SK-N-MC (cell line): ENCODE measurements at regions not wholly inside any gene's neighbourhood (a gene's known extent, or its start where the extent isn't known, plus 50 kb on each side); places are given as distances from the start of the nearest gene placed in this dataset.

Experiments used
- DNase-seq: peaks from one replicate; pipeline ENCODE4 v3.0.0-alpha.2; 2011; ENCODE audit warnings: low read depth, low spot score
- H3K27ac ChIP-seq: fragments of 200-600 bp; sonication (generic); 2 replicates; pipeline ENCODE4 v1.5.1; 2016; ENCODE audit warnings: mixed run types
- H3K36me3 ChIP-seq: fragments of 200-600 bp; sonication (generic); 2 replicates; pipeline ENCODE4 v1.6.1; 2017; ENCODE audit warnings: antibody characterized with exemption, low read length, mixed read lengths; ENCODE audit not compliant: insufficient read depth
- H3K4me3 ChIP-seq: fragments of 200-600 bp; sonication (generic); 2 replicates; pipeline ENCODE4 v1.5.1; 2016
- H3K9ac ChIP-seq: fragments of 200-600 bp; sonication (generic); 2 replicates; pipeline ENCODE4 v1.8.0; 2017; ENCODE audit warnings: mixed run types, mixed read lengths; ENCODE audit not compliant: insufficient read length
- H3K9me3 ChIP-seq: fragments of 200-600 bp; sonication (generic); 2 replicates; pipeline ENCODE4 v1.6.1; 2017; ENCODE audit warnings: low read depth, mild to moderate bottlenecking, antibody characterized with exemption, low read length, moderate library complexity, mixed read lengths
- EZH2 ChIP-seq: fragments of 200-600 bp; sonication (generic); IDR thresholded peaks from one replicate; pipeline ENCODE4 v1.6.1; 2017; ENCODE audit warnings: antibody characterized with exemption
- FOXP2 ChIP-seq: optimal IDR thresholded peaks from 2 replicates; pipeline ENCODE3; 2011; ENCODE audit warnings: mild to moderate bottlenecking, moderate library complexity; ENCODE audit not compliant: insufficient read depth; ENCODE audit errors: extremely low read length, control extremely low read depth
- POLR2AphosphoS5 ChIP-seq: IDR thresholded peaks from 2 replicates; pipeline ENCODE4 v1.6.1; 2012; ENCODE audit warnings: mild to moderate bottlenecking, low read depth, low read length, borderline replicate concordance

- no peak for TF ChIP-seq POLR2AphosphoS5
- TF ChIP-seq EZH2: no peak
- TF ChIP-seq FOXP2: no peak
- no peak for DNase-seq
- Histone ChIP-seq H3K36me3 (no peaks in the 10 kb centered on the region), H3K4me3 (no peak overlapping the region), H3K9me3 (no peaks in the 10 kb centered on the region; the same call in 1 of the 2 replicates), H3K9ac (no peak overlapping the region), H3K27ac (peak overlapping the region; percentile 47; the same call in 1 of the 2 replicates)
Measured at GRCh38 chr13:39100996-39101738, 62.9 kb downstream of the NHLRC3 start.

GRCh38 chr13:39102981-39103490, 64.8 kb downstream of the NHLRC3 start:
- TF ChIP-seq EZH2: no peak
- TF ChIP-seq FOXP2: no peak
- TF ChIP-seq POLR2AphosphoS5: no peak
- no peak for DNase-seq
- Histone ChIP-seq H3K4me3 (no peak overlapping the region), H3K9me3 (no peaks in the 10 kb centered on the region; the same call in 1 of the 2 replicates), H3K36me3 (no peaks in the 10 kb centered on the region), H3K9ac (no peak overlapping the region), H3K27ac (no peak overlapping the region)

- Histone ChIP-seq H3K9ac (no peak overlapping the region), H3K36me3 (no peaks in the 10 kb centered on the region), H3K9me3 (no peaks in the 10 kb centered on the region; the same call in 1 of the 2 replicates), H3K4me3 (no peak overlapping the region), H3K27ac (no peak overlapping the region)
- DNase-seq: no peak
- TF ChIP-seq FOXP2 (no peak), POLR2AphosphoS5 (no peak), EZH2 (no peak)
Measured at GRCh38 chr13:39105110-39105509, 66.9 kb downstream of the NHLRC3 start.

GRCh38 chr13:39106216-39107005, 68.2 kb downstream of the NHLRC3 start:
- Histone ChIP-seq H3K9ac (no peak overlapping the region), H3K27ac (no peak overlapping the region), H3K9me3 (no peaks in the 10 kb centered on the region; the same call in 1 of the 2 replicates), H3K36me3 (no peaks in the 10 kb centered on the region), H3K4me3 (no peak overlapping the region)
- no peak for DNase-seq
- TF ChIP-seq EZH2 (no peak), FOXP2 (no peak), POLR2AphosphoS5 (no peak)

GRCh38 chr13:39107561-39107960, 69.3 kb downstream of the NHLRC3 start:
- no peak overlapping the region for H3K9ac ChIP-seq
- H3K27ac ChIP-seq: no peak overlapping the region
- DNase-seq: no peak
- TF ChIP-seq POLR2AphosphoS5 (no peak), FOXP2 (no peak), EZH2 (no peak)
- H3K36me3 ChIP-seq: no peaks in the 10 kb centered on the region
- no peak overlapping the region for H3K4me3 ChIP-seq
- no peaks in the 10 kb centered on the region; the same call in 1 of the 2 replicates for H3K9me3 ChIP-seq

GRCh38 chr13:39108783-39109182, 70.5 kb downstream of the NHLRC3 start:
- H3K27ac ChIP-seq: no peak overlapping the region
- no peaks in the 10 kb centered on the region for H3K36me3 ChIP-seq
- no peaks in the 10 kb centered on the region; the same call in 1 of the 2 replicates for H3K9me3 ChIP-seq
- no peak for DNase-seq
- no peak overlapping the region for H3K9ac ChIP-seq
- TF ChIP-seq POLR2AphosphoS5 (no peak), EZH2 (no peak)
- H3K4me3 ChIP-seq: no peak overlapping the region

GRCh38 chr13:39110518-39111097, 72.4 kb downstream of the NHLRC3 start:
- TF ChIP-seq EZH2 (no peak), FOXP2 (no peak), POLR2AphosphoS5 (no peak)
- Histone ChIP-seq H3K27ac (no peak overlapping the region), H3K9me3 (no peaks in the 10 kb centered on the region), H3K4me3 (no peak overlapping the region), H3K36me3 (no peaks in the 10 kb centered on the region), H3K9ac (no peak overlapping the region)
- DNase-seq: no peak

- no peaks in the 10 kb centered on the region for H3K9me3 ChIP-seq
- TF ChIP-seq FOXP2 (no peak), POLR2AphosphoS5 (no peak), EZH2 (no peak)
- no peak overlapping the region for H3K9ac ChIP-seq
- DNase-seq: no peak
- no peaks in the 10 kb centered on the region for H3K36me3 ChIP-seq
- H3K4me3 ChIP-seq: no peak overlapping the region
- no peak overlapping the region for H3K27ac ChIP-seq
Measured at GRCh38 chr13:39111145-39111544, 72.9 kb downstream of the NHLRC3 start.
